Tibial nerve (tissue), 4 donors: ENCODE measurements at regions not wholly inside any gene's neighbourhood (a gene's known extent, or its start where the extent isn't known, plus 50 kb on each side); places are given as distances from the start of the nearest gene placed in this dataset.

Source experiments
- DNase-seq, 2 donors: peaks; one replicate each; pipeline ENCODE4 v3.0.0-alpha.2; 2019; ENCODE audit warnings: low spot score in 2 of 2
- H3K27ac ChIP-seq, 4 donors: fragments of 200-600 bp; sonication (generic) in 3 of 4; one replicate each; pipeline ENCODE4 v1.5.1; 2017 to 2019; ENCODE audit warnings: mild to moderate bottlenecking in 1 of 4
- H3K27me3 ChIP-seq, 2 donors: fragments of 200-600 bp; sonication (generic) in 1 of 2; one replicate each; pipeline versions ENCODE4 v1.5.1 to v1.6.0; 2017 to 2019
- H3K36me3 ChIP-seq, 3 donors: fragments of 200-600 bp; sonication (generic); one replicate each; pipeline ENCODE4 v1.5.1; 2018 to 2019
- H3K4me1 ChIP-seq, 4 donors: fragments of 200-600 bp; sonication (generic) in 3 of 4; one replicate each; pipeline ENCODE4 v1.5.1; 2017 to 2019
- H3K4me3 ChIP-seq, 4 donors: fragments of 200-600 bp; sonication (generic) in 3 of 4; one replicate each; pipeline ENCODE4 v1.5.1; 2017 to 2019; ENCODE audit warnings: mild to moderate bottlenecking in 1 of 4, moderate library complexity in 1 of 4
- H3K9me3 ChIP-seq, 4 donors: fragments of 200-600 bp; sonication (generic) in 3 of 4; one replicate each; pipeline ENCODE4 v1.5.1; 2017 to 2019
- EP300 ChIP-seq, 2 donors: sonication (generic); formaldehyde crosslinking; IDR thresholded peaks; one replicate each; pipeline ENCODE4 v1.6.1; 2017; ENCODE audit warnings: antibody characterized with exemption in 2 of 2, mild to moderate bottlenecking in 1 of 2
- POLR2A ChIP-seq, 2 donors: fragments of 450-650 bp; IDR thresholded peaks; one replicate each; pipeline ENCODE4 v1.6.1; 2017; ENCODE audit warnings: antibody characterized with exemption in 2 of 2, mild to moderate bottlenecking in 2 of 2, moderate library complexity in 2 of 2
- WGBS, 2 donors: methylation state at CpG; one replicate each; pipeline ENCODE4 v1.1.5; 2018; 5-methylcytosine and 5-hydroxymethylcytosine counted together
- TF ChIP-seq, protein P1 (sequence below), 5 experiments: fragments of 200-600 bp in 3 of 5; fragments of 450-650 bp in 2 of 5; sonication (generic) in 3 of 5; IDR thresholded peaks; one replicate each; pipeline ENCODE4 v1.5.1; 2016 to 2019; ENCODE audit warnings: antibody characterized with exemption in 5 of 5, mild to moderate bottlenecking in 3 of 5, moderate library complexity in 2 of 5

GRCh38 chr20:60271597-60271996 lies 313.4 kb downstream of the CDH26 start:
- DNase-seq, result no peak
- no peak overlapping the region for H3K4me3 ChIP-seq
- no peaks in the 10 kb centered on the region for H3K36me3 ChIP-seq
- H3K9me3 ChIP-seq, result no peaks in the 10 kb centered on the region
- H3K4me1 ChIP-seq, result no peaks in the 10 kb centered on the region
- no peaks in the 10 kb centered on the region for H3K27me3 ChIP-seq
- no peak overlapping the region for H3K27ac ChIP-seq
- WGBS, 2 donors, result 51 to 56% methylated on average over 2 of the region's 2 CpGs
- TF ChIP-seq POLR2A (IDR thresholded peaks at IDR 0.05), result no peak
- no peak for TF ChIP-seq EP300 (IDR thresholded peaks at IDR 0.05)
- TF ChIP-seq, protein P1, sequence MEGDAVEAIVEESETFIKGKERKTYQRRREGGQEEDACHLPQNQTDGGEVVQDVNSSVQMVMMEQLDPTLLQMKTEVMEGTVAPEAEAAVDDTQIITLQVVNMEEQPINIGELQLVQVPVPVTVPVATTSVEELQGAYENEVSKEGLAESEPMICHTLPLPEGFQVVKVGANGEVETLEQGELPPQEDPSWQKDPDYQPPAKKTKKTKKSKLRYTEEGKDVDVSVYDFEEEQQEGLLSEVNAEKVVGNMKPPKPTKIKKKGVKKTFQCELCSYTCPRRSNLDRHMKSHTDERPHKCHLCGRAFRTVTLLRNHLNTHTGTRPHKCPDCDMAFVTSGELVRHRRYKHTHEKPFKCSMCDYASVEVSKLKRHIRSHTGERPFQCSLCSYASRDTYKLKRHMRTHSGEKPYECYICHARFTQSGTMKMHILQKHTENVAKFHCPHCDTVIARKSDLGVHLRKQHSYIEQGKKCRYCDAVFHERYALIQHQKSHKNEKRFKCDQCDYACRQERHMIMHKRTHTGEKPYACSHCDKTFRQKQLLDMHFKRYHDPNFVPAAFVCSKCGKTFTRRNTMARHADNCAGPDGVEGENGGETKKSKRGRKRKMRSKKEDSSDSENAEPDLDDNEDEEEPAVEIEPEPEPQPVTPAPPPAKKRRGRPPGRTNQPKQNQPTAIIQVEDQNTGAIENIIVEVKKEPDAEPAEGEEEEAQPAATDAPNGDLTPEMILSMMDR (IDR thresholded peaks at IDR 0.05), result no peak

GRCh38 chr20:60272790-60273189 lies 314.6 kb downstream of the CDH26 start:
- TF ChIP-seq, protein P1 (IDR thresholded peaks at IDR 0.05), result no peak
- TF ChIP-seq POLR2A (IDR thresholded peaks at IDR 0.05) (no peak), EP300 (IDR thresholded peaks at IDR 0.05) (no peak)
- 91 to 95% methylated on average over 6 of the region's 6 CpGs for WGBS, 2 donors
- Histone ChIP-seq H3K9me3 (no peaks in the 10 kb centered on the region), H3K36me3 (no peaks in the 10 kb centered on the region), H3K27ac (no peak overlapping the region), H3K4me1 (no peaks in the 10 kb centered on the region), H3K4me3 (no peak overlapping the region), H3K27me3 (no peaks in the 10 kb centered on the region)
- no peak for DNase-seq

DNA sequence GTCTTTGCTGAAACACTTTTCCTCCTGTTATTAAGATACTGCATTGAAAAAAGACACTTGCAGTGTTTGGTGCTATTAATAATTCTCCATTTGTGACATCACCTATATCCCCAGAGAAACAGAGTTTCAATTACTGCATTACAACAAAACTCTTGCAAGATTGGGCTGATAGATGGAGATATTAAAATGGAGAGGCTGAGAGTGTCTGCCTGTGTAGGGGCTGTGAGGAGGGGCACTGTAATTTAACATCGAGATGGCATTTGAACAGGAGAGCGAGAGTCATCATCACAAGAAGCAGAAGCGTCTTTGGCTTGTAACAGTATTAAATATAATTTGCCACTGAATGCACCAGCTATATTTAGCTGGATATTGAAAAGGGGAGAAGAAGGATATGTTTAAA lies 316.5 kb downstream of the CDH26 start:
- Histone ChIP-seq H3K4me1 (no peaks in the 10 kb centered on the region), H3K27me3 (no peaks in the 10 kb centered on the region), H3K27ac (no peak overlapping the region), H3K4me3 (no peak overlapping the region), H3K36me3 (no peaks in the 10 kb centered on the region), H3K9me3 (no peaks in the 10 kb centered on the region)
- 87 to 93% methylated on average over 3 of the region's 3 CpGs for WGBS, 2 donors
- no peak for DNase-seq
- TF ChIP-seq EP300 (IDR thresholded peaks at IDR 0.05) (no peak), POLR2A (IDR thresholded peaks at IDR 0.05) (no peak)
- TF ChIP-seq, protein P1 (IDR thresholded peaks at IDR 0.05), result no peak

DNA sequence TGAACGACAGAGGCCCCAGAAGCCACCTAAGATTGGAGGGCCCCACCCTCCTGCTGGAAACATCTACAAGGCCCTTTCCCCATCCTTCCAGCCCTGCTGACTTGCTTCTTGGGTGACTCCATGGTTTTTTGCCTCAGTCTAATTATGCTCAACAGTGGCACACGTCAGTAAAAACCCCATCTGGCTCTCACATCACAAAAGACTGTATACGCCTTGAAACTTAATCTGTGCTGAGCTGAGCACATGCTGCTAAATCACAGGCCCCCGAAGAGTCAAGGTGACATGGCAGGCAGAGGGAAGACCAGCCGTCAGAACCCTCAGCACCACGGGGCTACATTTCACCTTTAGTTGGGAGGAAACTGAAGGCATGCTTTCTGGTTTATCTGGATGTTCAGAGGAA lies 323.1 kb downstream of the CDH26 start:
- WGBS, 2 donors, result 84 to 94% methylated on average over 6 of the region's 6 CpGs
- TF ChIP-seq, protein P1 (IDR thresholded peaks at IDR 0.05), result no peak
- peaks cover 0 to 3% (median 0%) of the 10 kb centered on the region in 3 donors for H3K36me3 ChIP-seq
- H3K9me3 ChIP-seq, result peaks cover 0 to 7% (median 0%) of the 10 kb centered on the region in 4 donors
- DNase-seq, result no peak
- H3K27ac ChIP-seq, result no peak overlapping the region
- no peaks in the 10 kb centered on the region for H3K27me3 ChIP-seq
- H3K4me3 ChIP-seq, result no peak overlapping the region
- H3K4me1 ChIP-seq, result no peaks in the 10 kb centered on the region

DNA sequence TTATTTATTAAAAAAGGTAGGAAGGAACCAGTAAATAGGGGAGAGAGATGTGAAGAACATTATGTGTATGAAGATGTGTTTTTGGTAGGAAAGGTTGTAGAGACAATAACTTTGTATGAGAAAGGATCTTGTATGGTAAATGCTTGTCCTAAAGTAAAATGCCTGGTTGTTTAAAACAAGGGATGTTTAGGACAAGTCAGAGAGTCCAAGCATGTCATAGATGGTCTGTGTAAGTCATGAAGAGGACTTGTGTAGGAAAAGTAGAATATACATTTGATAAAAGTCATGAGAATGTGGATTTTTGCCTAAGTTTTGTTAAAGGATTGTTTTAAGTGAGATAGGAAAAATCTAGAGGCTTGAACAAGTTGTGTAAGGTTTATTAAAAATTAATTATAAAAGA lies 325.1 kb downstream of the CDH26 start:
- Histone ChIP-seq H3K4me3 (no peak overlapping the region), H3K36me3 (peaks cover 0 to 3% (median 0%) of the 10 kb centered on the region in 3 donors), H3K27me3 (no peaks in the 10 kb centered on the region), H3K9me3 (peaks cover 0 to 15% (median 0%) of the 10 kb centered on the region in 4 donors), H3K27ac (no peak overlapping the region), H3K4me1 (no peaks in the 10 kb centered on the region)
- DNase-seq, result no peak
- TF ChIP-seq, protein P1 (IDR thresholded peaks at IDR 0.05), result no peak
- no peak for TF ChIP-seq EP300 (IDR thresholded peaks at IDR 0.05)
- TF ChIP-seq POLR2A (IDR thresholded peaks at IDR 0.05), result no peak
